ENCODE measurements at regions not wholly inside any gene's neighbourhood (a gene's known extent, or its start where the extent isn't known, plus 50 kb on each side); places are given as distances from the start of the nearest gene placed in this dataset.
A peak's percentile ranks its signal among the peaks of the same experiment; 100 is the strongest.

DNA sequence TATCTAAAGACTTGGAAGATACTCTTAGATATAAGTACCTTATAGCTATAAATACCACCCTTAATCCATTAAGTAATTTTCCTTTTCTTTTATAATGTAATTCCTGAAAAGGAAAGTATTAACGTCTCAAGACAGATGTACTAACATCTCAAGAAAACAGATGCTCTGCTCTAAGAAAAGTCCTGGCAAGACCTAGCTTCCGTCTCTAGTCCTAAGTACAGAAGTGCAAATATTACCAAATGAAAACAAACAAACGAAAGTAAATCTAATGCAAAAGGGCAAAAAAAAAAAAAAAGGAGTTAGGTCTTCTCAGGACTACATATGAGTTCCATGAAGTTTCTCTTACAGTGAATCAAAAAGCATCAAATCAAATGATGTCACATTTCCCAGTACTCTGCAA lies 106.8 kb upstream of the PDE10A start:
- H3K9me3 ChIP-seq (ENCODE audit: control insufficient read depth, insufficient read depth, low read depth, low read length) = no peaks in the 10 kb centered on the region
- no peak overlapping the region for H3K4me3 ChIP-seq (ENCODE audit: low read depth, low read length)
- POLR2A ChIA-PET = no interaction called here
- 0 out of 2 replicates have a peak, but pooled peaks have one; percentile 24 for TF ChIP-seq ZNF664 (tag by site-specific recombination; IDR thresholded peaks at IDR 0.05)
- no peak for TF ChIP-seq ZNF311 (tag by site-specific recombination; IDR thresholded peaks at IDR 0.05; ENCODE audit: borderline replicate concordance)
- no peak for TF ChIP-seq KLF8 (tag by site-specific recombination; IDR thresholded peaks at IDR 0.05)
- TF ChIP-seq, protein P1, sequence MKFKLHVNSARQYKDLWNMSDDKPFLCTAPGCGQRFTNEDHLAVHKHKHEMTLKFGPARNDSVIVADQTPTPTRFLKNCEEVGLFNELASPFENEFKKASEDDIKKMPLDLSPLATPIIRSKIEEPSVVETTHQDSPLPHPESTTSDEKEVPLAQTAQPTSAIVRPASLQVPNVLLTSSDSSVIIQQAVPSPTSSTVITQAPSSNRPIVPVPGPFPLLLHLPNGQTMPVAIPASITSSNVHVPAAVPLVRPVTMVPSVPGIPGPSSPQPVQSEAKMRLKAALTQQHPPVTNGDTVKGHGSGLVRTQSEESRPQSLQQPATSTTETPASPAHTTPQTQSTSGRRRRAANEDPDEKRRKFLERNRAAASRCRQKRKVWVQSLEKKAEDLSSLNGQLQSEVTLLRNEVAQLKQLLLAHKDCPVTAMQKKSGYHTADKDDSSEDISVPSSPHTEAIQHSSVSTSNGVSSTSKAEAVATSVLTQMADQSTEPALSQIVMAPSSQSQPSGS (tag by site-specific recombination; IDR thresholded peaks at IDR 0.05; ENCODE audit: low read depth) = 0 out of 2 replicates have a peak, but pooled peaks have one; percentile 10
- H3K4me1 ChIP-seq (ENCODE audit: control insufficient read depth, insufficient read depth, low read length) = no peaks in the 10 kb centered on the region
- no peak overlapping the region for H3K27ac ChIP-seq (ENCODE audit: extremely low read depth, low read depth, low read length)
- no peaks in the 10 kb centered on the region for H3K36me3 ChIP-seq (ENCODE audit: control insufficient read depth in 2 of 2, insufficient read depth in 1 of 2, low read length in 2 of 2)
- CTCF ChIA-PET = interaction anchor here (0.8 kb wide), 1 partner anchor 330 kb away, joined by 3 read pairs; no protein-coding TSS in a partner anchor

- H3K4me1 ChIP-seq (ENCODE audit: control insufficient read depth, insufficient read depth, low read length) = no peaks in the 10 kb centered on the region
- POLR2A ChIA-PET = no interaction called here
- TF ChIP-seq ZNF433 (tag by site-specific recombination; IDR thresholded peaks at IDR 0.05; ENCODE audit: low read depth) (no peak), SCRT1 (tag by site-specific recombination; IDR thresholded peaks at IDR 0.05; ENCODE audit: borderline replicate concordance) (no peak), ZNF132 (tag by site-specific recombination; IDR thresholded peaks at IDR 0.05; ENCODE audit: borderline replicate concordance) (no peak)
- TF ChIP-seq, protein P2, sequence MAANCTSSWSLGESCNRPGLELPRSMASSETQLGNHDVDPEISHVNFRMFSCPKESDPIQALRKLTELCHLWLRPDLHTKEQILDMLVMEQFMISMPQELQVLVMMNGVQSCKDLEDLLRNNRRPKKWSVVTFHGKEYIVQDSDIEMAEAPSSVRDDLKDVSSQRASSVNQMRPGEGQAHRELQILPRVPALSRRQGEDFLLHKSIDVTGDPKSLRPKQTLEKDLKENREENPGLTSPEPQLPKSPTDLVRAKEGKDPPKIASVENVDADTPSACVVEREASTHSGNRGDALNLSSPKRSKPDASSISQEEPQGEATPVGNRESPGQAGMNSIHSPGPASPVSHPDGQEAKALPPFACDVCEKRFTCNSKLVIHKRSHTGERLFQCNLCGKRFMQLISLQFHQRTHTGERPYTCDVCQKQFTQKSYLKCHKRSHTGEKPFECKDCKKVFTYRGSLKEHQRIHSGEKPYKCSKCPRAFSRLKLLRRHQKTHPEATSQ (tag by site-specific recombination; IDR thresholded peaks at IDR 0.05) = no peak
- no peak overlapping the region for H3K27ac ChIP-seq (ENCODE audit: extremely low read depth, low read depth, low read length)
- CTCF ChIA-PET = interaction anchor here (0.5 to 0.8 kb wide), 2 partner anchors 100 to 329 kb away, joined by 3 read pairs; no protein-coding TSS in a partner anchor
- H3K36me3 ChIP-seq (ENCODE audit: control insufficient read depth in 2 of 2, insufficient read depth in 1 of 2, low read length in 2 of 2) = no peaks in the 10 kb centered on the region
- H3K9me3 ChIP-seq (ENCODE audit: control insufficient read depth, insufficient read depth, low read depth, low read length) = no peaks in the 10 kb centered on the region
- H3K4me3 ChIP-seq (ENCODE audit: low read depth, low read length) = no peak overlapping the region
These were observed 106.4 kb upstream of the PDE10A start for GRCh38 chr6:165769401-165769800.

DNA sequence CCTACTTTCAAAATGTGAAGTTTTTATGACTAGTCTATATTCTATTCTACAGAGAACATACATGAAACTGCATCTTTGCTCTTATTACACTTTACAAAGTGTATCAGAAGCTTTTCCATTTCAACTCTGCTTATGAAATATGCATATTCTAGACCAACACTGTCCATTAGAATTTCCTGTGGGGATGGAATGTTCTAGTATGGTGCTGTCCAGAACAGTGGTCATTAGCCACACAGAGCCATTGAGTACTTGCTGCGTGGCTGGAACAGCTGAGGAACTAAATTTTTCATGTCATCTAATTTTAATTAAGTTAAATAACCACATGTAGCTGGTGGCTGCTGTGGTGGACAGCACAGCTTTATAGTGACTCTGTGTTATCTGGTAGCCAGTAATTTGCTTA lies 105.9 kb upstream of the PDE10A start:
- Histone ChIP-seq H3K4me1 (ENCODE audit: control insufficient read depth, insufficient read depth, low read length) (no peaks in the 10 kb centered on the region), H3K36me3 (ENCODE audit: control insufficient read depth in 2 of 2, insufficient read depth in 1 of 2, low read length in 2 of 2) (no peaks in the 10 kb centered on the region), H3K9me3 (ENCODE audit: control insufficient read depth, insufficient read depth, low read depth, low read length) (no peaks in the 10 kb centered on the region), H3K4me3 (ENCODE audit: low read depth, low read length) (no peak overlapping the region), H3K27ac (ENCODE audit: extremely low read depth, low read depth, low read length) (no peak overlapping the region)
- POLR2A ChIA-PET = no interaction called here
- CTCF ChIA-PET = interaction anchor here (0.5 to 0.8 kb wide), 3 partner anchors 100 to 502 kb away, joined by 3 read pairs; no protein-coding TSS in a partner anchor
- TF ChIP-seq KLF7 (tag by site-specific recombination; IDR thresholded peaks at IDR 0.05; ENCODE audit: borderline replicate concordance) (no peak), KLF16 (tag by site-specific recombination; IDR thresholded peaks at IDR 0.05) (no peak), ZNF214 (tag by site-specific recombination; IDR thresholded peaks at IDR 0.05; ENCODE audit: borderline replicate concordance) (no peak), PATZ1 (tag by site-specific recombination; IDR thresholded peaks at IDR 0.05) (no peak), ZEB2 (tag by site-specific recombination; IDR thresholded peaks at IDR 0.05) (no peak), ZBTB8A (tag by site-specific recombination; IDR thresholded peaks at IDR 0.05) (no peak), ZBTB1 (tag by site-specific recombination; IDR thresholded peaks at IDR 0.05) (no peak), SP7 (tag by site-specific recombination; IDR thresholded peaks at IDR 0.05) (no peak)
- TF ChIP-seq, protein P3, sequence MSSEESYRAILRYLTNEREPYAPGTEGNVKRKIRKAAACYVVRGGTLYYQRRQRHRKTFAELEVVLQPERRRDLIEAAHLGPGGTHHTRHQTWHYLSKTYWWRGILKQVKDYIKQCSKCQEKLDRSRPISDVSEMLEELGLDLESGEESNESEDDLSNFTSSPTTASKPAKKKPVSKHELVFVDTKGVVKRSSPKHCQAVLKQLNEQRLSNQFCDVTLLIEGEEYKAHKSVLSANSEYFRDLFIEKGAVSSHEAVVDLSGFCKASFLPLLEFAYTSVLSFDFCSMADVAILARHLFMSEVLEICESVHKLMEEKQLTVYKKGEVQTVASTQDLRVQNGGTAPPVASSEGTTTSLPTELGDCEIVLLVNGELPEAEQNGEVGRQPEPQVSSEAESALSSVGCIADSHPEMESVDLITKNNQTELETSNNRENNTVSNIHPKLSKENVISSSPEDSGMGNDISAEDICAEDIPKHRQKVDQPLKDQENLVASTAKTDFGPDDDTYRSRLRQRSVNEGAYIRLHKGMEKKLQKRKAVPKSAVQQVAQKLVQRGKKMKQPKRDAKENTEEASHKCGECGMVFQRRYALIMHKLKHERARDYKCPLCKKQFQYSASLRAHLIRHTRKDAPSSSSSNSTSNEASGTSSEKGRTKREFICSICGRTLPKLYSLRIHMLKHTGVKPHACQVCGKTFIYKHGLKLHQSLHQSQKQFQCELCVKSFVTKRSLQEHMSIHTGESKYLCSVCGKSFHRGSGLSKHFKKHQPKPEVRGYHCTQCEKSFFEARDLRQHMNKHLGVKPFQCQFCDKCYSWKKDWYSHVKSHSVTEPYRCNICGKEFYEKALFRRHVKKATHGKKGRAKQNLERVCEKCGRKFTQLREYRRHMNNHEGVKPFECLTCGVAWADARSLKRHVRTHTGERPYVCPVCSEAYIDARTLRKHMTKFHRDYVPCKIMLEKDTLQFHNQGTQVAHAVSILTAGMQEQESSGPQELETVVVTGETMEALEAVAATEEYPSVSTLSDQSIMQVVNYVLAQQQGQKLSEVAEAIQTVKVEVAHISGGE (tag by site-specific recombination; conservative IDR thresholded peaks at IDR 0.05; ENCODE audit: low read depth) = no peak
- TF ChIP-seq, protein P4, sequence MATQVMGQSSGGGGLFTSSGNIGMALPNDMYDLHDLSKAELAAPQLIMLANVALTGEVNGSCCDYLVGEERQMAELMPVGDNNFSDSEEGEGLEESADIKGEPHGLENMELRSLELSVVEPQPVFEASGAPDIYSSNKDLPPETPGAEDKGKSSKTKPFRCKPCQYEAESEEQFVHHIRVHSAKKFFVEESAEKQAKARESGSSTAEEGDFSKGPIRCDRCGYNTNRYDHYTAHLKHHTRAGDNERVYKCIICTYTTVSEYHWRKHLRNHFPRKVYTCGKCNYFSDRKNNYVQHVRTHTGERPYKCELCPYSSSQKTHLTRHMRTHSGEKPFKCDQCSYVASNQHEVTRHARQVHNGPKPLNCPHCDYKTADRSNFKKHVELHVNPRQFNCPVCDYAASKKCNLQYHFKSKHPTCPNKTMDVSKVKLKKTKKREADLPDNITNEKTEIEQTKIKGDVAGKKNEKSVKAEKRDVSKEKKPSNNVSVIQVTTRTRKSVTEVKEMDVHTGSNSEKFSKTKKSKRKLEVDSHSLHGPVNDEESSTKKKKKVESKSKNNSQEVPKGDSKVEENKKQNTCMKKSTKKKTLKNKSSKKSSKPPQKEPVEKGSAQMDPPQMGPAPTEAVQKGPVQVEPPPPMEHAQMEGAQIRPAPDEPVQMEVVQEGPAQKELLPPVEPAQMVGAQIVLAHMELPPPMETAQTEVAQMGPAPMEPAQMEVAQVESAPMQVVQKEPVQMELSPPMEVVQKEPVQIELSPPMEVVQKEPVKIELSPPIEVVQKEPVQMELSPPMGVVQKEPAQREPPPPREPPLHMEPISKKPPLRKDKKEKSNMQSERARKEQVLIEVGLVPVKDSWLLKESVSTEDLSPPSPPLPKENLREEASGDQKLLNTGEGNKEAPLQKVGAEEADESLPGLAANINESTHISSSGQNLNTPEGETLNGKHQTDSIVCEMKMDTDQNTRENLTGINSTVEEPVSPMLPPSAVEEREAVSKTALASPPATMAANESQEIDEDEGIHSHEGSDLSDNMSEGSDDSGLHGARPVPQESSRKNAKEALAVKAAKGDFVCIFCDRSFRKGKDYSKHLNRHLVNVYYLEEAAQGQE (tag by site-specific recombination; IDR thresholded peaks at IDR 0.05) = no peak

All from HEK293 (cell line).